Right atrium auricular region (tissue), 2 donors: ENCODE measurements at regions not wholly inside any gene's neighbourhood (a gene's known extent, or its start where the extent isn't known, plus 50 kb on each side); places are given as distances from the start of the nearest gene placed in this dataset.
"Not testable (repeated sequence)": the region's sequence is repeated elsewhere in the genome, so short reads cannot be mapped to it uniquely, and the experiment has no call there.

Experiments used
- DNase-seq: peaks from one replicate; pipeline ENCODE4 v3.0.0-alpha.2; 2019; ENCODE audit warnings: low spot score
- H3K27ac ChIP-seq, 2 donors: fragments of 200-600 bp; sonication (generic); 1 replicate in 1 of 2; 2 replicates in 1 of 2; pipeline ENCODE4 v1.5.1; 2016 to 2019
- H3K27me3 ChIP-seq, 2 donors: fragments of 200-600 bp; sonication (generic); one replicate each; pipeline versions ENCODE4 v1.5.1 to v1.6.0; 2017 to 2019
- H3K36me3 ChIP-seq: fragments of 200-600 bp; sonication (generic); one replicate; pipeline ENCODE4 v1.5.1; 2016
- H3K4me1 ChIP-seq, 2 donors: fragments of 200-600 bp; sonication (generic); one replicate each; pipeline versions ENCODE4 v1.5.1 to v1.6.0; 2017 to 2019
- H3K4me3 ChIP-seq, 2 donors: fragments of 200-600 bp; sonication (generic); 1 replicate in 1 of 2; 2 replicates in 1 of 2; pipeline ENCODE4 v1.5.1; 2017 to 2019; ENCODE audit warnings: mild to moderate bottlenecking in 1 of 2, moderate library complexity in 1 of 2
- H3K9me3 ChIP-seq, 2 donors: fragments of 200-600 bp; sonication (generic); one replicate each; pipeline ENCODE4 v1.5.1; 2019
- TF ChIP-seq, protein P1 (sequence below), 2 donors: fragments of 200-600 bp; sonication (generic); IDR thresholded peaks; one replicate each; pipeline ENCODE4 v1.5.1; 2019; ENCODE audit warnings: antibody characterized with exemption in 2 of 2

DNA sequence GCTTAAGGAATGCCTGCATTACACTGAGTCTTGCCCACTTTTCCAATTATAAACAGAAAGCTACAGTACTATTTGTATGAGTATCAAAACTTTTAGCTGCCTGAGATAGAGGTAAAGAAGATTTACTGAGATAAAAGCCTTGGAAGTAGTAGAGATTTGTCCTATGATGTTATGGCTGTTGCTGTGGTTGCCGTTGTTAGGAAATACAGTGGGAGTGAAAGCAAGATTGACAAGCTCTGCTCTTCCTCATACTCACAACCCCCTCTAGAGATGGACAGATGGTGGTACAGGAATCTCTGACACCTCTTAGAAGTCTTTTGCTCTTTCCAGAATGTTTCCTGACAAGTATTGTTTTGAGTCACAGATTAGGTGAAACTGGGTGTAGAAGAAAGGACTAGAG lies 242.5 kb downstream of the RPIA start:
- H3K9me3 ChIP-seq = no peaks in the 10 kb centered on the region
- TF ChIP-seq, protein P1, sequence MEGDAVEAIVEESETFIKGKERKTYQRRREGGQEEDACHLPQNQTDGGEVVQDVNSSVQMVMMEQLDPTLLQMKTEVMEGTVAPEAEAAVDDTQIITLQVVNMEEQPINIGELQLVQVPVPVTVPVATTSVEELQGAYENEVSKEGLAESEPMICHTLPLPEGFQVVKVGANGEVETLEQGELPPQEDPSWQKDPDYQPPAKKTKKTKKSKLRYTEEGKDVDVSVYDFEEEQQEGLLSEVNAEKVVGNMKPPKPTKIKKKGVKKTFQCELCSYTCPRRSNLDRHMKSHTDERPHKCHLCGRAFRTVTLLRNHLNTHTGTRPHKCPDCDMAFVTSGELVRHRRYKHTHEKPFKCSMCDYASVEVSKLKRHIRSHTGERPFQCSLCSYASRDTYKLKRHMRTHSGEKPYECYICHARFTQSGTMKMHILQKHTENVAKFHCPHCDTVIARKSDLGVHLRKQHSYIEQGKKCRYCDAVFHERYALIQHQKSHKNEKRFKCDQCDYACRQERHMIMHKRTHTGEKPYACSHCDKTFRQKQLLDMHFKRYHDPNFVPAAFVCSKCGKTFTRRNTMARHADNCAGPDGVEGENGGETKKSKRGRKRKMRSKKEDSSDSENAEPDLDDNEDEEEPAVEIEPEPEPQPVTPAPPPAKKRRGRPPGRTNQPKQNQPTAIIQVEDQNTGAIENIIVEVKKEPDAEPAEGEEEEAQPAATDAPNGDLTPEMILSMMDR (IDR thresholded peaks at IDR 0.05) = peak in 1 of 2 donors; percentile 35
- no peak overlapping the region for H3K4me3 ChIP-seq
- DNase-seq = no peak
- H3K36me3 ChIP-seq = no peaks in the 10 kb centered on the region
- peaks cover 0 to 15% of the 10 kb centered on the region in 2 donors for H3K4me1 ChIP-seq
- H3K27ac ChIP-seq = no peak overlapping the region
- H3K27me3 ChIP-seq = no peaks in the 10 kb centered on the region

DNA sequence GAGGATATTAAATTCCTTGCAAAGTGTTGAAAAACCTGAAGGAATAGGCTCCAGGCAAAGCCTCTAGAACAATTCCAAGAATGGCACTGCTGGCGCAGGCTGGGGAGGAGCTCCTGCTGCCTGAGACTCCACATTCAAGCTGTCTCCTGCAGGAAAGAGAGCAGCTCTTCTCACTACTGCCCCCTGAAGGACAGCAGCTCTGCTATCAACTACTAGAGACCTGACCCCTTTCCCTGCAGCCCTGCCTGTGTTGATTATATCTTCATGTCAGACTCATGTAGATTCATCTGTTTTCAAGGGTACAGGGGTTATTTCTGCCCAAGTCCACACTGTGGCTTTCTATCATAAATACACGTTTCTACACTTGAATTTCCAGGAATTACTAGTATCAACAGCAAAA lies 249.7 kb downstream of the RPIA start:
- TF ChIP-seq, protein P1 (IDR thresholded peaks at IDR 0.05) = peak in 1 of 2 donors; percentile 42
- DNase-seq, H3K27ac ChIP-seq, H3K27me3 ChIP-seq, H3K4me1 ChIP-seq, H3K36me3 ChIP-seq, H3K9me3 ChIP-seq, H3K4me3 ChIP-seq: not testable (repeated sequence)

DNA sequence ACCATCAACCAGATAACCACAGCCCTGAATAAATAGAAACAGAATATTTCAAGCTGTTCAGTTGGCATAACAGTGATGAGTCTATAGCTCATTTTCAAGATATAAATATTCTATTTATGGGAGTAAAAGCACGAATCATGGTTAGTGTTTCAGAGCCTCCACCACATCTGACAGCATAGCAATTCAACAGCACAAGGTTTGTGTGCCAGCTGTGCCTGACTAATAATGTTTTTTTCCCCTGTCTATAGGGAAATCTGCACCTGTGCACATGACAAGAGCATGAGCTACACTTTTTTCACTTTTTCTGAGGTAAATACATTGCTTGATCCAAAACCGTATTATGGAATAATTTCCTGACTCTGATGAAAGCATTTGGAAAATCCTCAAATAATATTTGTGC lies 251.3 kb downstream of the RPIA start:
- Histone ChIP-seq H3K4me3 (no peak overlapping the region), H3K27ac (no peak overlapping the region), H3K27me3 (no peaks in the 10 kb centered on the region), H3K4me1 (no peaks in the 10 kb centered on the region), H3K36me3 (no peaks in the 10 kb centered on the region), H3K9me3 (no peaks in the 10 kb centered on the region)
- no peak for DNase-seq
- TF ChIP-seq, protein P1 (IDR thresholded peaks at IDR 0.05) = no peak

DNA sequence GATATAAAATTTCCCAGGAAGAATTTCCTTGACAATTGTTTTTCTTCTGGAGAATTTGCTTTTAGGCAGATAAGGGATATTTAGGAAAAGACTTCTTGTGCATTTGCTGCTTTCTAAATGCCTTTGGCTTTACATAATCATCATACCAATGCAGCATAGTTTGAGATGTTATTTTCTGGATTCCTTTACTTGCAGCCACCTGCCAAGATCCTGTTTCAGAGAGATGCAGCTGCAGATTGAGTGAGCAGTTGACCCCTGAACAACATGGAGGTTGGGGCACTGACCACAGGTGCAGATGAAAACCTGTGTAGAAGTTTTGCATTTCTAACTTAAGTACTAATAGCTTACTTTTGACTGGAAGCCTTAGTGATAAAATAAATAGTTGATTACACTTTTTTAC lies 257.9 kb downstream of the RPIA start:
- DNase-seq = no peak
- H3K4me1 ChIP-seq = no peaks in the 10 kb centered on the region
- H3K36me3 ChIP-seq = no peaks in the 10 kb centered on the region
- H3K4me3 ChIP-seq = no peak overlapping the region
- no peaks in the 10 kb centered on the region for H3K27me3 ChIP-seq
- H3K9me3 ChIP-seq = no peaks in the 10 kb centered on the region
- TF ChIP-seq, protein P1 (IDR thresholded peaks at IDR 0.05) = no peak
- no peak overlapping the region for H3K27ac ChIP-seq

DNA sequence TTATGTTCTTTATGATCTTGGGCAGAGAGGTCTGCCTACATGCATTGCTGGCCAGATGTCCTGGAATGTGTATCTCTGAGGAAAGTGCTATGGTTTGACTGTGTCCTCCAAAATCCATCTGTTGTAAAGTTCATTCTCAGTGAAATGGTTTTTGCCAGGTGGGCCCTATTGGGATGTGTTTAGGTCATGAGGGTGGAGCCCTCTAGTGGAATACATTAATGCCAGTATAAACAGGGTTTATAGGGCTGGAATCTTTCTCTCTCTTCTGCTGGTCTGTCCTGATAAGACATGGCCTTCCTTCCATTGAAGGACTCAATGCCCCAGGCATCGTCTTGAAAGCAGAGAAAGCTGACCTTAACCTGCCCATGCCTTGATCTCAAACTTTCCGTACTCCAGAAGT lies 258.5 kb downstream of the RPIA start:
- TF ChIP-seq, protein P1 (IDR thresholded peaks at IDR 0.05) = peak in 1 of 2 donors; percentile 45
- no peak overlapping the region for H3K4me3 ChIP-seq
- DNase-seq = no peak
- no peaks in the 10 kb centered on the region for H3K4me1 ChIP-seq
- H3K9me3 ChIP-seq = no peaks in the 10 kb centered on the region
- no peak overlapping the region for H3K27ac ChIP-seq
- no peaks in the 10 kb centered on the region for H3K36me3 ChIP-seq
- H3K27me3 ChIP-seq = no peaks in the 10 kb centered on the region

DNA sequence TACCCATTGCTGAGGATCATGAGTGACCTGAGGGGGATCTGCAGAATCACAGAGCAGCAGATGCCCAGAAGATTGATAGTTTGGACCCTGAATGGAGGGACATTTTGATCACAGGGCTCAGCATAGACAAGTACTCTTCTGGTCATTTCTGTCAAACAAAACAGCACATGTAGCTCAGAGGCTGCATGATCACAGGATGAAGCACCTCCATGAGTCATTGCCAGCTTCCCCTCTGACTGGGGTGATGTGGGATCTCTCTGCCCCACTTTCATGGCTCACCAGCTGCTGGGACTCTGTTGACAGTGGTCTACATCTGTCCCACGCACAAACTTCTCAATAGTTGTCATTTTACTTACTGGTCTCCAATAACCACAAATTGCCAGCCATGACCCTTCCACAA lies 264.1 kb downstream of the RPIA start:
- Histone ChIP-seq H3K4me1 (no peaks in the 10 kb centered on the region), H3K4me3 (no peak overlapping the region), H3K9me3 (no peaks in the 10 kb centered on the region), H3K27me3 (no peaks in the 10 kb centered on the region), H3K27ac (no peak overlapping the region), H3K36me3 (no peaks in the 10 kb centered on the region)
- DNase-seq = no peak
- TF ChIP-seq, protein P1 (IDR thresholded peaks at IDR 0.05) = no peak
